GM18867 (cell line): ENCODE measurements at regions not wholly inside any gene's neighbourhood (a gene's known extent, or its start where the extent isn't known, plus 50 kb on each side); places are given as distances from the start of the nearest gene placed in this dataset.
"Not testable (repeated sequence)": the region's sequence is repeated elsewhere in the genome, so short reads cannot be mapped to it uniquely, and the experiment has no call there.

ENCODE experiments used
- ATAC-seq: cut with Tn5 transposase; IDR thresholded peaks from one replicate; pipeline ENCODE4 v1.9.1; 2021; ENCODE audit warnings: mild to moderate bottlenecking, moderate library complexity; ENCODE audit not compliant: unreplicated experiment

GRCh38 chr7:73244782-73245311 lies 63.8 kb downstream of the NSUN5 start:
- ATAC-seq, result not testable (repeated sequence)

- ATAC-seq, result peak; percentile 85
Measured at GRCh38 chr7:73234994-73235717, 73.5 kb downstream of the NSUN5 start.

GRCh38 chr7:73225745-73226144 lies 82.9 kb downstream of the NSUN5 start:
- ATAC-seq, result not testable (repeated sequence)

- ATAC-seq, result peak; percentile 42
Measured at GRCh38 chr7:73221724-73222123, 86.9 kb downstream of the NSUN5 start.

- peak; percentile 38 for ATAC-seq
Measured at GRCh38 chr7:73220766-73221370, 87.8 kb downstream of the NSUN5 start.

- ATAC-seq, result peak; percentile 82
Measured at GRCh38 chr7:73220357-73220756, 88.3 kb downstream of the NSUN5 start.

- ATAC-seq, result not testable (repeated sequence)
Measured at GRCh38 chr7:73218802-73219201, 89.8 kb downstream of the NSUN5 start.

GRCh38 chr7:73216046-73216675 lies 92.5 kb downstream of the NSUN5 start:
- ATAC-seq, result not testable (repeated sequence)

GRCh38 chr7:73215232-73215631 lies 93.4 kb downstream of the NSUN5 start:
- not testable (repeated sequence) for ATAC-seq

- ATAC-seq, result not testable (repeated sequence)
Measured at GRCh38 chr7:73214471-73214870, 94.2 kb downstream of the NSUN5 start.

GRCh38 chr7:73213076-73213475 lies 95.5 kb downstream of the NSUN5 start:
- ATAC-seq, result not testable (repeated sequence)

GRCh38 chr7:73205594-73205993 lies 103.0 kb downstream of the NSUN5 start:
- not testable (repeated sequence) for ATAC-seq

- ATAC-seq, result not testable (repeated sequence)
Measured at GRCh38 chr7:73204898-73205297, 103.7 kb downstream of the NSUN5 start.

GRCh38 chr7:73203312-73203711 lies 105.3 kb downstream of the NSUN5 start:
- not testable (repeated sequence) for ATAC-seq

GRCh38 chr7:73201264-73201663 lies 107.4 kb downstream of the NSUN5 start:
- not testable (repeated sequence) for ATAC-seq

GRCh38 chr7:73200518-73201099 lies 108.0 kb downstream of the NSUN5 start:
- ATAC-seq, result not testable (repeated sequence)

- not testable (repeated sequence) for ATAC-seq
Measured at GRCh38 chr7:73193991-73194390, 108.2 kb upstream of the SPDYE9 start.

- not testable (repeated sequence) for ATAC-seq
Measured at GRCh38 chr7:73190483-73191155, 104.8 kb upstream of the SPDYE9 start.

GRCh38 chr7:73188287-73188686 lies 102.4 kb upstream of the SPDYE9 start:
- ATAC-seq, result not testable (repeated sequence)

- not testable (repeated sequence) for ATAC-seq
Measured at GRCh38 chr7:73186589-73187309, 100.9 kb upstream of the SPDYE9 start.
